ENCODE measurements at regions not wholly inside any gene's neighbourhood (a gene's known extent, or its start where the extent isn't known, plus 50 kb on each side); places are given as distances from the start of the nearest gene placed in this dataset.
A peak's percentile ranks its signal among the peaks of the same experiment; 100 is the strongest.

GRCh38 chr10:47104786-47105385 lies 193.7 kb downstream of the PTPN20 start:
- no peak for DNase-seq (ENCODE audit: low spot score)

- no peak for DNase-seq (ENCODE audit: low spot score)
Measured at GRCh38 chr10:47107007-47107747, 192.8 kb upstream of the GDF10 start.

DNA sequence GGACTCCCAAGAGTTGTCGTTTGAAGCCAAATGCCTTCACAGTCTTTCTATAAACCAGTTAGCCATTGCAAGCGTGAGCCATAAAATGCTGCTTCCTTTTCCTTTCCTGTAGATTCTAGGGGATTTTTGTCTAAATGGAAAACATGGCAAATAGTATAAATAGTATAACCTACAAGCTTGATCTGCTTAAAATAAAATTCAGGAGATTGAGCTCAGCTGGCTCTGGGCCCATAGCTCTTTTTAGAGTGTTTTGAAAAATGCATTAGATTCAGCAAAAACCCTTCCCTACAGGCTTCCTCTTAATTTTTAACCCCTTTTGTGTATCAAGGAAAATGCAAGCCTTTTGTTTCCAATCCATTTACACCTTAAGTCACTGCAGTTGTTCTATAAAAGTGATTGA lies 190.1 kb upstream of the GDF10 start:
- DNase-seq (ENCODE audit: low spot score) = no peak

DNA sequence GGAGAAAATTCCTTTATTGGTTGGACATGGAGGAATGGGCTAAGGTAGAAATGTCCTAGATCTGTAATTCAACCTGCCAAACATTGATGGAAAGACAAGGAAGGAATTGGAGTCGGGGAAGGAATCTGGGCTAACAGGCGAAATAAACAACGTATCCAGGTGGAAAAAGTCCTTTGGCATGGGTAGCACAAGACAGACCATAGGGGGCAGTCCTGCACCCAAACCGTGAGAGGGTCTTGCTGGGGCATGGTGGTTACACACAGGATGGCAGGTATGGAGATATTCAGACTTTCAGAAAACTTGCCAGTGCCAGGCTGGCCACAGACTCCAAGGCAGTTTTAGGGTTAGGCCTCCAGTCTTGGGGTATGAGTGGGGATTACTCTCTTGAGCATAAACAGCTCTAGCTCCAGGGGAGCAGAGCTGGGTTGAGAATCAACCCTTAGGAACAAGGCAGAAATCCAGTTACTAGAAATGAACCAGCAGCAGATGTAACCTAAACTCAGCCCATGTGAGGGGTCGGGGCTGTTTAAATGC lies 188.6 kb upstream of the GDF10 start:
- DNase-seq (ENCODE audit: low spot score) = no peak

DNA sequence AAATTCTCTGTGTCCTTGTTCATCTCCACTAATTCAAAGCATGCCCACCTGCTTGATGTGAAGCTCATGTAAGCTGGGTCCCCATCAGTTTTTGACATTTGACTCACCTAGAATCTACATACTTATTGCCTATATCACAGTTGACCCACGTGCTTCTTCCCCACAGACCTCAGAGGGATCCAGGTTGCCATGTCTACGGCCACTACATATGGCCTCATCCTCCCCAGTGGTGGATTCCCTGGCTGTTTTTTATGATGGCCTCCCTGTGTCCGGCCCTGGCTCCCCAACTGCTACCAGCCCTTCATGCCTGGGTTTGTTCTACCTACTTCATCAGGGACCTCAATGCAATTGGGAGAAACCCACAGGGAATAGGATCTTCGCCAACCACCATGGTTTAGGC lies 187.4 kb upstream of the GDF10 start:
- no peak for DNase-seq (ENCODE audit: low spot score)

DNA sequence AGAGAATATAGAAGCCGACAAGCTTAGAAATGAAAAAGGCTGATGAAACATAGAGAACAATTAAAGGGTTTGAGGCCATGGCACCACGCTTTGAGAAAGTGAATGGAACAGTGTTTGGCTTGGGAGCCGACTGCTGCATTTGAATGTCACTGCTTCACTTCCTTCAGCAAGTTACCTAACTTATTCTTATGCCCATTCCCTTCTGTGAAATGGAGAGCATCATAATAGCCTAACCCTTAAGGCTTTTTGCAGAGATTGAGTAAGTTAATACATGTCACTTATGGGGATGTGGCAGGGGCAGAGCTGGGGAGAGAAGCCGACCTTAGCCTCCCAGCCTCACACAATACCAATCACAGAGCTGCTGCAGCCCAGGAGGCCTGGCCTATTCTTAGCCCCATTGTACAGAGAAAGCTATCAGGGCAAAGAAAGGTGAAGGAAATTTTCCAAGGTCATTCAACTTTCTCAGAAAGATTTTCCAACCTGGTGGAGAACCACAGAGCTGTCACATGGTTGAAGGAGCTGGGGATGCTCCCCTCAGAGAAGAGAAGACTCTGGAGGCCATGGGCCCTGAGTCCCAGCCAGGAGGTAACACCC lies 186.0 kb upstream of the GDF10 start:
- DNase-seq (ENCODE audit: low spot score) = no peak

DNA sequence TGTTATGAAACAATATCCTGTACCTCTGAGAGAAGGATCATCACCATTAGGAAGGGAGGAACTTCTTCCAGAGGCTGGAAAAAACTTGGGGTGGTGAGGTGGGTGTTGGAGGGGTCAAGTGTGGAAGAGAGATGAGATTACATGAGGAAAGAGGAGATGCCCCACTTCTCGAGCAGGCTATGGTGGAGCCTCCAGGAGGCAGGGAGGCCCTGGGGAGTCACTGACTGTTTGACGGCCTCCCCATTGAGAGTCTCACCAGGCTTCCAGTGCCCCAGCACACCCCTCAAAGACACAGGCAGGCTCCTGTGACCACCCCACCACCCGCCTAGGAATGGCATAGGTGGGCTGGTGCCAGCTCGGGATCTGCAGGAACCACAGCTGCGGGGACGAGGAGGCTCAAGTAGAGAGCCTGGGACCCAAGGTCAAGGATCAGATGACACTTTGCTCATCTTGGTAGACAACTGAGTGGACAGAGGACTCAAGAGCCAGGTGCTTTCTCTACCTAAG lies 185.3 kb upstream of the GDF10 start:
- no peak for DNase-seq (ENCODE audit: low spot score)

DNA sequence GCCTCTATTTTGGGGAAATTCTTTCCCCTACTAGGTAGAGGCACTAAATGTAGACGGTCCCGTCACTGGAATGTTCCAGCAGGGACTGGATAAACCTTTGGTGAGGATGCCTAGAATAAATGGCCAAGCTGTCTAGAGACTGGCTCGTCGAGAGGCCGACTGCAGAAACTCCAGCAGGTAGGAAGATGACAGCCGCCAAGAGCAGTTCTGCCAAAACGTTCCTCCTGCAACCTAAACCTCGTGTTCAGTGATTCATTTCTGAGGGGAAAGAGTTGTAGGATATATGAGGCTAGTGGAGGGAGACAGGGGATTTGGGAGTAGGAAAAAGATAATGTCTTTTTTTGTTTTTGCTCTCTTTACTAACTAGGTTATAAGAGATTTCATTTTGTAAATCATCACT lies 184.7 kb upstream of the GDF10 start:
- no peak for DNase-seq (ENCODE audit: low spot score)

GRCh38 chr10:47116445-47116844 lies 183.6 kb upstream of the GDF10 start:
- DNase-seq (ENCODE audit: low spot score) = no peak

GRCh38 chr10:47118326-47118725 lies 181.7 kb upstream of the GDF10 start:
- no peak for DNase-seq (ENCODE audit: low spot score)

DNA sequence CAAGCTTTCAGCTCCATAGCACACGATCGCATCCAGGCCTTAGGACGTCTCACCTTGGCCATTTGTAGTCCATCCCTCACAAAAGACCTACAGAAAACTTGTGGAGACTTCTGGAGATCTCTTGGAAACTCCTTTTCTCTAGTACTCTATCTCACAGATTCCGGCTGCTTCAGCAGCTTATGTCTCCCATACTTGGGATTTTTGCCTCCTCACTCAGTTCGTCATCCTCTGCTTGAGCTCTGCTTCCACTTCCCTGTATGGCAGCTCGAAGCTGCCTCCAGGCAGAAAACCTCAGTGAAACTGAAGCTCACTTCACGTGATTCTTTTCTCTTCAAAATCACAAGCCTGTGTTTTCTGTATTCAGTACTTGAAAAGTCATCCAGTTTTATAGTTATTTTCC lies 178.7 kb upstream of the GDF10 start:
- no peak for DNase-seq (ENCODE audit: low spot score)

- DNase-seq (ENCODE audit: low spot score) = no peak
Measured at GRCh38 chr10:47123716-47124288, 176.2 kb upstream of the GDF10 start.

DNA sequence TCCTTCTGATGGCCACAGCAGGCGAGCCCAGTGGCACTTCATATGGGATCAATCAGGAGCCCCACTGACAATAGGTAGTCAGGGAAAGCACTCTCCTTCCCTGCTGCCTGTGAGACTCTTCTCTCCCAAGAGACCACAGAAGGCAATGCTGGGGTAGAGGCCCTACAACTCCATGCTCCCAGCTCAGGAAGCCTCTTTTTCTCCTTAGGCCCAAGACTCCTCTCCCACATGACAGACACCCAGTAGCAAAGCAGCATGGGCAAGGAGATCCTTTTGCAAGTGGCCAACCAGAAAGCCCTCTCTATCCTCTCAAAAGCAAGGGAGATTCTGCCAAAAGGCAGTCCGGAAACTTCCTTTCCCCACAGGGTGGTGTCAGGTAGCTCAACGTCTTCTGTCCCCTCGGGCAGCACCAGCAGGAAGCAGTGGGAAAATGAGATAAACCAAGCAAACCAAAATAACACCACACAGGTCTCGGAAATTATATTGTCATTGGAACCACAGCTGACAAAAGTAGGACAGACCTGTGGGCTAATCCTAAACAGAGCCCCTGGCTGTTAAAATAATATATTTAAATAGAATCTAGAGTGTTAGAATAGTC lies 172.7 kb upstream of the GDF10 start:
- DNase-seq (ENCODE audit: low spot score) = no peak

DNA sequence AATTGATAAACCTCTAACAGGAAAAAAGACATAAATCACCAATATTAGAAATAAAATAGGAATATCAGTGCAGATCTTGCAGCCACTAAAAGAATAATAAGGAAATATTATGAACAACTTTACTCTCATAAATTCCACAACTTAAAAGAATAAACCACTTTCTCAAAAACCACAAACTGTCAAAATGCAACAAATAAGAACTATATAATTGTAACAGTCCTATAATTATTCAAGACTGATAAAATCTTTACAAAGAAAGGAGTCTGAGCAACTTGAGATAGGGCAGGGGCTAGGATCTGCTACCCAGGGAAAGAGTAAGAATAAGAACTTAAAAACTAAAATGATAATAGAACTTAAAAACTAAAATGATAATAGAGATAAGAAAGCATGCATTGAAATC lies 169.5 kb upstream of the GDF10 start:
- no peak for DNase-seq (ENCODE audit: low spot score)

DNA sequence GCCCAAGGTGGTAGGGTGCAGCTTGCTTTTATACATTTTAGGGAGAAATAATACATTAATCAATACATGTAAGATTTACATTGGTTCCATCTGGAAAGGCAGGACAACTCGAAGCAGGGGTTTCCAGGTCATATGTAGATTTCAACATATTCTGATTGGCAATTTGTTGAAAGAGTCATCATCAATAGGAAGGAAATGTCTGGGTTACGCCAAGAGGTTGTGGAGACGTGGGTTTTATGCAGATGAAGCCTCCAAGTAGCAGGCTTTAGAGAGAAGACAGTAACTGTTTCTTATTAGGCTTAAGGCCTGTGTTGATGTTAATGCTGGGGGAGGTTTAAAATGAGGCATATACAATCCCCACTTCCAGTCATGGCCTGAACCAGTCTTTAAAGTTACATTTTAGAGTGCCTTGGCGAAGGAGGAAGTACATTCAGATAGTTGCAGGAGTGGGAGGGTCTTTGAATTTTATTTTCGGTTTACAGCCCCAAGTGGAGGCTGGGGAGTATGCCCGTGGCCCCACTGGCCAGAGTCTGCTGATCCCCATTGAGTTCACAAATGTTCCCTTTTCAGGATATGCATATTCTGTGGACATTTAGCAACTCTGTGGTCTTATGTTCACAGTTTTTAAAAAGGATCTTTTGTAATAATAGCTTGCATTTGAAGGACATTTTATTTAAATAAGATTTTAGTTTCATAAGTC lies 166.0 kb upstream of the GDF10 start:
- DNase-seq (ENCODE audit: low spot score) = no peak

GRCh38 chr10:47136866-47137265 lies 163.1 kb upstream of the GDF10 start:
- DNase-seq (ENCODE audit: low spot score) = no peak

DNA sequence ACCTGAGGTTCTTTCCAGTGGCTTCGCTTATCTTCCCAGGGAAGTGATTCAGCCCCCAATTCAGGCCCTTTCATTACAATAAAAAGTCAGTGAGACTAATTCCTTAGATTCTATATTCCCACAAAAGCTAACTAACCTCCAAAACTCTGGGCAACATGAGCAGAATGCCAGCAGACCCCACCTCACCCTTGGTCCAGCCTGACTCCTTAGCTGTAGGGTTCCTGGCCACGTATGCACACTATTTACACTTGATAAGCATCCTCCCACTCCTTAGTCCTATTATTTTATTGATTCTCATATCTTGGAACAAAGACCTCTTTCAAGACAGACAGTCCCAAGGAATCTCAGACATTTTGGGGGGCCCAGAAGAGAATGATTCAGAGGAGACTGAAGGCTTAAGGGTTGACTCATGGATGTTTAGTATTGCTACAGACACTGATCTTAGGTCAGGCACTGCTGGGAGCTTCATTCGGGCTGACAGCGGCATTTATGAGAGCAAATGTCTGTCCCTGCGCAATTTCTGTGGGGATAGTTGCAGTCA lies 162.6 kb upstream of the GDF10 start:
- DNase-seq (ENCODE audit: low spot score) = peak; percentile 7

- no peak for DNase-seq (ENCODE audit: low spot score)
Measured at GRCh38 chr10:47139121-47139520, 160.9 kb upstream of the GDF10 start.

GRCh38 chr10:47140761-47141348 lies 159.1 kb upstream of the GDF10 start:
- DNase-seq (ENCODE audit: low spot score) = no peak

DNA sequence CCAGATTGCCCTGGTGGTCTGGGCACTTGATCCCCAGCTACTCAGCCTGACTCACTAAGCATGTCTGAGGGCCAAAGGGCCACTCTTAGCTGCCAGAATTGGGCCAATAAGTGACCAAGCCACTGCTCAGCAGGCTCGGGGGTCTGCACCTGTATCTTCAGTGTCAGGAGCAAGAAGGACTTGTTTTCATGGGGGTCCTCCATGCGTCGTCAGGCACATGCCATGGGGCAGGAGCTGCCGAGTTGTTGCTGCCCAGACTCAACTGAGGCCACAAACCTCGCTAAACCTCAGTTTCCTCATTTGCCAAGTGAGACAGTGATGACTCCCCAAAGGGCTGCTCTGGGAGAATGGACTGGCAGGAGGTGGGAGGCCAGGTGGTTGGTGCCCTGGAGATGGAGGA lies 158.6 kb upstream of the GDF10 start:
- no peak for DNase-seq (ENCODE audit: low spot score)

GRCh38 chr10:47143072-47143471 lies 156.9 kb upstream of the GDF10 start:
- no peak for DNase-seq (ENCODE audit: low spot score)
